A549 (cell line): ENCODE measurements at regions not wholly inside any gene's neighbourhood (a gene's known extent, or its start where the extent isn't known, plus 50 kb on each side); places are given as distances from the start of the nearest gene placed in this dataset.

Source experiments
- ATAC-seq, 2 experiments: fragments of 200-7000 bp in 1 of 2; fragments of >200 bp in 1 of 2; cut with Nextera tagmentation in 1 of 2; cut with Tn5 transposase in 1 of 2; 3 replicates each; pipeline versions ENCODE4 v1.8.0 to v1.9.1; 2018 to 2020; ENCODE audit warnings: mild to moderate bottlenecking in 1 of 2, moderate library complexity in 1 of 2
- CTCF ChIA-PET: fragments of 300-600 bp; sonication (Branson Sonifier 250); formaldehyde crosslinking; extraction: SDS; loops from one replicate; lab custom pipeline; 2021; ENCODE audit warnings: antibody characterized with exemption, inconsistent platforms; lab: Yijun Ruan, JAX
- POLR2A ChIA-PET: fragments of 350-600 bp; formaldehyde crosslinking; extraction: SDS; loops from one replicate; lab custom pipeline; 2021; ENCODE audit warnings: antibody characterized with exemption, inconsistent platforms; lab: Yijun Ruan, JAX
- DNase-seq, 2 experiments: peaks; one replicate each; pipeline versions ENCODE4 v3.0.0 to v3.0.0-alpha.2; 2011 to 2016; ENCODE audit warnings: low read depth in 1 of 2, low spot score in 1 of 2
- FAIRE-seq: peaks from 2 replicates; lab custom pipeline; 2011; peaks lifted over from hg19 to GRCh38; lab: Jason Lieb, UNC
- H3K27ac ChIP-seq, 2 experiments: fragments of >200 bp; sonication (Bioruptor Twin); formaldehyde crosslinking; 3 replicates each; pipeline ENCODE4 v1.5.1; 2016 to 2017
- H3K4me1 ChIP-seq: fragments of >200 bp; sonication (Bioruptor Twin); formaldehyde crosslinking; 3 replicates; pipeline ENCODE4 v1.6.1; 2016
- H3K4me2 ChIP-seq: fragments of >200 bp; sonication (Bioruptor Twin); formaldehyde crosslinking; 3 replicates; pipeline ENCODE4 v1.6.1; 2016
- H3K4me3 ChIP-seq: fragments of >200 bp; sonication (Bioruptor Twin); formaldehyde crosslinking; 3 replicates; pipeline ENCODE4 v1.5.1; 2016
- H3K9me3 ChIP-seq: fragments of >200 bp; sonication (Bioruptor Twin); formaldehyde crosslinking; 3 replicates; pipeline ENCODE4 v1.6.1; 2016
- CEBPB ChIP-seq, 2 experiments: fragments of >200 bp in 1 of 2; sonication (Bioruptor Twin) in 1 of 2; formaldehyde crosslinking in 1 of 2; IDR thresholded peaks; 2 replicates each; pipeline ENCODE4 v1.6.1; 2012 to 2016
- CHD2 ChIP-seq: fragments of 150-350 bp; IDR thresholded peaks from 2 replicates; pipeline ENCODE4 v1.6.1; 2014; ENCODE audit warnings: low read length; ENCODE audit not compliant: partially characterized antibody
- CTCF ChIP-seq: fragments of >200 bp; sonication (Bioruptor Twin); formaldehyde crosslinking; IDR thresholded peaks from 3 replicates; pipeline ENCODE4 v1.5.1; 2016
- EHMT2 ChIP-seq: fragments of 200-600 bp; sonication (generic); IDR thresholded peaks from 2 replicates; pipeline ENCODE4 v1.6.1; 2016; ENCODE audit warnings: antibody characterized with exemption, low read depth, mild to moderate bottlenecking, moderate library complexity
- ELK1 ChIP-seq: fragments of 150-350 bp; IDR thresholded peaks from 2 replicates; pipeline ENCODE4 v1.6.1; 2014; ENCODE audit warnings: low read depth, mild to moderate bottlenecking, low read length
- ESRRA ChIP-seq: fragments of 150-350 bp; IDR thresholded peaks from 2 replicates; pipeline ENCODE4 v1.6.1; 2014; ENCODE audit warnings: mild to moderate bottlenecking, low read length, borderline replicate concordance
- HES2 ChIP-seq: fragments of >200 bp; sonication (Bioruptor Twin); formaldehyde crosslinking; IDR thresholded peaks from 2 replicates; pipeline ENCODE4 v1.6.1; 2016
- HMGXB4 ChIP-seq: fragments of 250-450 bp; sonication (Bioruptor Pico); IDR thresholded peaks from 2 replicates; pipeline ENCODE4 v1.5.0; 2021; ENCODE audit warnings: mild to moderate bottlenecking, moderate library complexity, borderline replicate concordance
- HOXB13 ChIP-seq: fragments of 250-450 bp; sonication (Bioruptor Pico); IDR thresholded peaks from 2 replicates; pipeline ENCODE4 v1.5.0; 2020; ENCODE audit warnings: low read depth, mild to moderate bottlenecking, moderate library complexity
- JUN ChIP-seq, 2 experiments: fragments of >200 bp; sonication (Bioruptor Twin); formaldehyde crosslinking; IDR thresholded peaks; 2 replicates in 1 of 2; 3 replicates in 1 of 2; pipeline ENCODE4 v1.6.1; 2016 to 2017
- JUNB ChIP-seq: fragments of >200 bp; sonication (Bioruptor Twin); formaldehyde crosslinking; IDR thresholded peaks from 2 replicates; pipeline ENCODE4 v1.6.1; 2016
- KDM1A ChIP-seq: fragments of 200-600 bp; sonication (generic); IDR thresholded peaks from 2 replicates; pipeline ENCODE4 v1.6.1; 2016; ENCODE audit warnings: low read depth, mild to moderate bottlenecking
- MAZ ChIP-seq: fragments of 150-350 bp; IDR thresholded peaks from 2 replicates; pipeline ENCODE4 v1.6.1; 2014; ENCODE audit warnings: antibody characterized with exemption, low read depth, low read length, borderline replicate concordance
- NFE2L2 ChIP-seq: fragments of 150-350 bp; conservative IDR thresholded peaks from 2 replicates; pipeline ENCODE4 v1.6.1; 2014; ENCODE audit warnings: low read length
- PHF8 ChIP-seq: fragments of 200-600 bp; sonication (generic); IDR thresholded peaks from 2 replicates; pipeline ENCODE4 v1.6.1; 2016; ENCODE audit warnings: low read depth, mild to moderate bottlenecking, antibody characterized with exemption, moderate library complexity, borderline replicate concordance
- RARB ChIP-seq: fragments of 250-450 bp; sonication (Bioruptor Pico); IDR thresholded peaks from 2 replicates; pipeline ENCODE4 v1.8.0; 2021; ENCODE audit warnings: mild to moderate bottlenecking, moderate library complexity
- RCOR1 ChIP-seq: fragments of 150-350 bp; IDR thresholded peaks from 2 replicates; pipeline ENCODE4 v1.6.1; 2014; ENCODE audit warnings: antibody characterized with exemption, low read length, low read depth
- REST ChIP-seq: fragments of 200-600 bp; sonication (generic); IDR thresholded peaks from 2 replicates; pipeline ENCODE4 v1.6.1; 2016; ENCODE audit warnings: antibody characterized with exemption, mild to moderate bottlenecking, moderate library complexity
- SMC3 ChIP-seq: fragments of >200 bp; sonication (Bioruptor Twin); formaldehyde crosslinking; IDR thresholded peaks from 3 replicates; pipeline ENCODE4 v1.6.1; 2018; ENCODE audit warnings: inconsistent platforms
- TFCP2L1 ChIP-seq: fragments of 250-450 bp; sonication (Bioruptor Pico); IDR thresholded peaks from 2 replicates; pipeline ENCODE4 v1.5.0; 2021; ENCODE audit warnings: mild to moderate bottlenecking
- ZNF302 ChIP-seq: fragments of 250-450 bp; sonication (Bioruptor Pico); IDR thresholded peaks from 2 replicates; pipeline ENCODE4 v1.9.0; 2021; ENCODE audit warnings: inconsistent platforms, mild to moderate bottlenecking, moderate library complexity
- WGBS: methylation state at CpG from one replicate; pipeline ENCODE4 v1.1.6; 2017; ENCODE audit errors: missing lambda C conversion rate; 5-methylcytosine and 5-hydroxymethylcytosine counted together

- POLR2A ChIA-PET, result no interaction called here
- no peaks in the 10 kb centered on the region for H3K4me1 ChIP-seq
- H3K4me2 ChIP-seq, result no peak overlapping the region
- ATAC-seq (no peak), FAIRE-seq (no peak), DNase-seq (no peak)
- no peak overlapping the region for H3K4me3 ChIP-seq
- 0% methylated on average over 3 of the region's 3 CpGs for WGBS
- no peak overlapping the region for H3K27ac ChIP-seq
- no peaks in the 10 kb centered on the region for H3K9me3 ChIP-seq
- TF ChIP-seq RCOR1 (no peak), EHMT2 (no peak), CTCF (no peak), CHD2 (no peak), JUN (IDR thresholded peaks at IDR 0.05) (no peak), MAZ (no peak), ZNF302 (no peak), PHF8 (no peak), REST (no peak), RARB (no peak), HOXB13 (CRISPR knock-in tag) (no peak), SMC3 (no peak), CEBPB (IDR thresholded peaks at IDR 0.05) (no peak), HES2 (no peak), ESRRA (no peak), JUNB (no peak), ELK1 (no peak), NFE2L2 (no peak), HMGXB4 (CRISPR knock-in tag) (no peak)
- CTCF ChIA-PET, result no interaction called here
These were observed 211.5 kb downstream of the CHRDL1 start for GRCh38 chrX:110584083-110584482.

- no peak overlapping the region for H3K27ac ChIP-seq
- peak; percentile 43 for FAIRE-seq
These were observed 207.5 kb downstream of the CHRDL1 start for GRCh38 chrX:110588164-110588563.

More at GRCh38 chrX:110588164-110588563, 207.5 kb downstream of the CHRDL1 start:
- TF ChIP-seq HMGXB4 (CRISPR knock-in tag), result no peak
- TF ChIP-seq TFCP2L1 (CRISPR knock-in tag), result no peak
- no peak for TF ChIP-seq KDM1A
- no peaks in the 10 kb centered on the region for H3K4me1 ChIP-seq
- no peak overlapping the region for H3K4me3 ChIP-seq
- no peaks in the 10 kb centered on the region for H3K9me3 ChIP-seq
- DNase-seq, result no peak
- WGBS, result 0% methylated on average over 2 of the region's 2 CpGs
- H3K4me2 ChIP-seq, result no peak overlapping the region
- ChIA-PET CTCF (no interaction called here), POLR2A (no interaction called here)
- no peak for ATAC-seq
